Gastrocnemius medialis (tissue), 4 donors: ENCODE measurements at regions not wholly inside any gene's neighbourhood (a gene's known extent, or its start where the extent isn't known, plus 50 kb on each side); places are given as distances from the start of the nearest gene placed in this dataset.

ENCODE experiments used
- ATAC-seq, 2 donors: fragments of 150-250 bp; one replicate each; pipeline ENCODE4 v1.9.1; 2016
- DNase-seq, 2 donors: peaks; one replicate each; pipeline ENCODE4 v3.0.0-alpha.2; 2019
- H3K27ac ChIP-seq, 4 donors: fragments of 200-600 bp; sonication (generic); 1 replicate in 1 of 4; 2 replicates in 3 of 4; pipeline ENCODE4 v1.5.1; 2016 to 2018; ENCODE audit warnings: mild to moderate bottlenecking in 2 of 4, moderate library complexity in 1 of 4
- H3K27me3 ChIP-seq, 3 donors: fragments of 200-600 bp; sonication (generic) in 2 of 3; 1 replicate in 1 of 3; 2 replicates in 2 of 3; pipeline versions ENCODE4 v1.5.1 to v1.6.0; 2016 to 2019; ENCODE audit warnings: mild to moderate bottlenecking in 1 of 3, moderate library complexity in 1 of 3
- H3K36me3 ChIP-seq, 2 donors: fragments of 200-600 bp; sonication (generic) in 1 of 2; one replicate each; pipeline ENCODE4 v1.5.1; 2017 to 2018
- H3K4me1 ChIP-seq, 2 donors: fragments of 200-600 bp; sonication (generic) in 1 of 2; one replicate each; pipeline ENCODE4 v1.5.1; 2016 to 2017; ENCODE audit warnings: mild to moderate bottlenecking in 2 of 2
- H3K4me3 ChIP-seq, 4 donors: fragments of 200-600 bp; sonication (generic) in 3 of 4; 1 replicate in 1 of 4; 2 replicates in 3 of 4; pipeline ENCODE4 v1.5.1; 2016 to 2019; ENCODE audit warnings: mild to moderate bottlenecking in 2 of 4
- H3K9me3 ChIP-seq, 3 donors: fragments of 200-600 bp; sonication (generic) in 2 of 3; 1 replicate in 1 of 3; 2 replicates in 2 of 3; pipeline ENCODE4 v1.5.1; 2016 to 2019
- CTCF ChIP-seq, 5 experiments: fragments of 450-650 bp in 3 of 5; fragments of 200-600 bp in 2 of 5; sonication (generic) in 2 of 5; IDR thresholded peaks in 4 of 5; conservative IDR thresholded peaks in 1 of 5; 1 replicate in 4 of 5; 2 replicates in 1 of 5; pipeline ENCODE4 v1.5.1; 2016 to 2019; ENCODE audit warnings: antibody characterized with exemption in 5 of 5, mild to moderate bottlenecking in 3 of 5, moderate library complexity in 3 of 5
- POLR2A ChIP-seq, 2 donors: fragments of 450-650 bp; IDR thresholded peaks; one replicate each; pipeline ENCODE4 v1.6.1; 2017; ENCODE audit warnings: antibody characterized with exemption in 2 of 2, mild to moderate bottlenecking in 2 of 2, moderate library complexity in 2 of 2
- in situ Hi-C, 4 donors: fragments of 200-750 bp; cut with MboI; loops; one replicate each; pipeline versions ENCODE4 v1.15.0 to v1.8.0; 2017; ENCODE audit warnings: low sequenced_read_pairs in 4 of 4
- intact Hi-C: fragments of 100-400 bp; cut with DNase I; formaldehyde crosslinking; loops from one replicate; pipeline ENCODE4 v1.15.1; 2023; ENCODE audit warnings: low total_unique reads

- H3K9me3 ChIP-seq = no peaks in the 10 kb centered on the region
- intact Hi-C loops (no loop called here), in situ Hi-C loops (no loop called here)
- no peak for DNase-seq
- H3K27ac ChIP-seq = no peak overlapping the region
- H3K4me1 ChIP-seq = peaks cover 6 to 7% of the 10 kb centered on the region in 2 donors
- no peaks in the 10 kb centered on the region for H3K36me3 ChIP-seq
- no peak overlapping the region for H3K4me3 ChIP-seq
- no peaks in the 10 kb centered on the region for H3K27me3 ChIP-seq
- TF ChIP-seq POLR2A (IDR thresholded peaks at IDR 0.05) = no peak
- no peak for TF ChIP-seq CTCF (IDR thresholded peaks at IDR 0.05 in 4 of 5, conservative IDR thresholded peaks at IDR 0.05 in 1 of 5)
- no peak for ATAC-seq
Observed at GRCh38 chr5:68134033-68134668, 81.4 kb upstream of the PIK3R1 start.

- intact Hi-C loops (no loop called here), in situ Hi-C loops (no loop called here)
Observed at GRCh38 chr5:68130253-68130652, 85.3 kb upstream of the PIK3R1 start.

GRCh38 chr5:68129364-68129763 is 86.2 kb upstream of the PIK3R1 start:
- ATAC-seq (no peak), DNase-seq (no peak)
- Histone ChIP-seq H3K4me3 (no peak overlapping the region), H3K4me1 (no peaks in the 10 kb centered on the region), H3K36me3 (no peaks in the 10 kb centered on the region), H3K27ac (no peak overlapping the region), H3K27me3 (no peaks in the 10 kb centered on the region), H3K9me3 (no peaks in the 10 kb centered on the region)
- TF ChIP-seq POLR2A (IDR thresholded peaks at IDR 0.05) = no peak
- TF ChIP-seq CTCF (IDR thresholded peaks at IDR 0.05 in 4 of 5, conservative IDR thresholded peaks at IDR 0.05 in 1 of 5) = no peak
- in situ Hi-C loops (no loop called here), intact Hi-C loops (no loop called here)

More at GRCh38 chr5:68130253-68130652, 85.3 kb upstream of the PIK3R1 start:
- Histone ChIP-seq H3K9me3 (no peaks in the 10 kb centered on the region), H3K27me3 (no peaks in the 10 kb centered on the region), H3K27ac (no peak overlapping the region), H3K4me3 (no peak overlapping the region), H3K4me1 (no peaks in the 10 kb centered on the region), H3K36me3 (no peaks in the 10 kb centered on the region)
- DNase-seq = no peak
- TF ChIP-seq CTCF (IDR thresholded peaks at IDR 0.05 in 4 of 5, conservative IDR thresholded peaks at IDR 0.05 in 1 of 5) (no peak), POLR2A (IDR thresholded peaks at IDR 0.05) (no peak)
- no peak for ATAC-seq

GRCh38 chr5:68126886-68127285 is 88.7 kb upstream of the PIK3R1 start:
- intact Hi-C loops = no loop called here
- in situ Hi-C loops = no loop called here
- no peaks in the 10 kb centered on the region for H3K36me3 ChIP-seq
- DNase-seq (no peak), ATAC-seq (no peak)
- no peaks in the 10 kb centered on the region for H3K27me3 ChIP-seq
- H3K27ac ChIP-seq = no peak overlapping the region
- H3K4me3 ChIP-seq = no peak overlapping the region
- H3K4me1 ChIP-seq = no peaks in the 10 kb centered on the region
- no peak for TF ChIP-seq CTCF (IDR thresholded peaks at IDR 0.05 in 4 of 5, conservative IDR thresholded peaks at IDR 0.05 in 1 of 5)
- TF ChIP-seq POLR2A (IDR thresholded peaks at IDR 0.05) = no peak
- H3K9me3 ChIP-seq = no peaks in the 10 kb centered on the region
